ENCODE measurements at regions not wholly inside any gene's neighbourhood (a gene's known extent, or its start where the extent isn't known, plus 50 kb on each side); places are given as distances from the start of the nearest gene placed in this dataset.

DNA sequence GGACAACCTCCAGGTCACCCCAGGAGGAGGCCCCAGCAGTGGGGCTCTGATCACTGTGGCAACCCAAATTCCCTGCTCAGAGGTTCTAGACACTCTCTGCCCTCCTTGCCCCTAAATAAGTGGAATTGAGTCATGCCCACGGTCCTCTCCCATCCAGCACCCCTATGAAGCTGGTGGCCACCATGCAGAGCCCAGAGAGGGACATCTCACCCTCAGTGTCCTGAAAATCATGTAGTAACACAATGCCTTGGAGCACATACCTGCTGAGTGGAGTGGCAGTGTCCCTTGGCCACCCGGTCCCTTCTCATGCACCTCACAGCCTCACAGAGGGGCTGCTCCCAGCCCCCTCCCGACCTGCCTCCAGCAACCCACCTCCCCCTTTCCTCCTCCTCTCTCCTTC is 114.3 kb upstream of the MEF2A start:
- DNase-seq (ENCODE audit: low read depth, low spot score): no peak

More for the DNA sequence above, 114.3 kb upstream of the MEF2A start:
- in situ Hi-C loops (cut with MboI): no loop called here
- Histone ChIP-seq H3K4me3 (no peak overlapping the region), H3K9ac (ENCODE audit: control insufficient read depth, insufficient read depth, low read length) (no peak overlapping the region), H4K20me1 (ENCODE audit: control insufficient read depth, insufficient read depth) (no peaks in the 10 kb centered on the region), H3K79me2 (ENCODE audit: control insufficient read depth, insufficient read depth, low read length) (no peaks in the 10 kb centered on the region), H3K27ac (ENCODE audit: control insufficient read depth, insufficient read depth) (no peak overlapping the region), H3K27me3 (replicated peaks in 1 of 2; ENCODE audit: control insufficient read depth in 2 of 2, insufficient read depth in 2 of 2, low read length in 1 of 2) (no peaks in the 10 kb centered on the region), H3K4me1 (ENCODE audit: control insufficient read depth, insufficient read depth, low read length) (peaks cover 18% of the 10 kb centered on the region), H3K9me3 (replicated peaks; ENCODE audit: control insufficient read depth, insufficient read depth, low read length) (no peaks in the 10 kb centered on the region), H3K4me2 (ENCODE audit: control insufficient read depth, insufficient read depth) (no peak overlapping the region), H3K36me3 (ENCODE audit: control insufficient read depth in 2 of 2, insufficient read depth in 2 of 2, low read length in 1 of 2) (no peaks in the 10 kb centered on the region), H2AFZ (ENCODE audit: control insufficient read depth, low read depth, low read length) (no peak overlapping the region)
- intact Hi-C loops (cut with micrococcal nuclease; ENCODE audit: unreplicated experiment): no loop called here
- WGBS (ENCODE audit: insufficient coverage, insufficient replicate concordance, low lambda C conversion rate, missing lambda C conversion rate): 77% methylated on average over 3 of the region's 3 CpGs
- FAIRE-seq (no peak), ATAC-seq (no peak)
- ChIA-PET SMC1A (ENCODE audit: uncharacterized antibody, unreplicated experiment) (no interaction called here), POLR2A (no interaction called here), CTCF (interaction anchor here (1.3 kb wide), 1 partner anchor 253 kb away, joined by 3 read pairs; no protein-coding TSS in a partner anchor), RAD21 (ENCODE audit: unreplicated experiment) (no interaction called here)
- TF ChIP-seq, protein P1, sequence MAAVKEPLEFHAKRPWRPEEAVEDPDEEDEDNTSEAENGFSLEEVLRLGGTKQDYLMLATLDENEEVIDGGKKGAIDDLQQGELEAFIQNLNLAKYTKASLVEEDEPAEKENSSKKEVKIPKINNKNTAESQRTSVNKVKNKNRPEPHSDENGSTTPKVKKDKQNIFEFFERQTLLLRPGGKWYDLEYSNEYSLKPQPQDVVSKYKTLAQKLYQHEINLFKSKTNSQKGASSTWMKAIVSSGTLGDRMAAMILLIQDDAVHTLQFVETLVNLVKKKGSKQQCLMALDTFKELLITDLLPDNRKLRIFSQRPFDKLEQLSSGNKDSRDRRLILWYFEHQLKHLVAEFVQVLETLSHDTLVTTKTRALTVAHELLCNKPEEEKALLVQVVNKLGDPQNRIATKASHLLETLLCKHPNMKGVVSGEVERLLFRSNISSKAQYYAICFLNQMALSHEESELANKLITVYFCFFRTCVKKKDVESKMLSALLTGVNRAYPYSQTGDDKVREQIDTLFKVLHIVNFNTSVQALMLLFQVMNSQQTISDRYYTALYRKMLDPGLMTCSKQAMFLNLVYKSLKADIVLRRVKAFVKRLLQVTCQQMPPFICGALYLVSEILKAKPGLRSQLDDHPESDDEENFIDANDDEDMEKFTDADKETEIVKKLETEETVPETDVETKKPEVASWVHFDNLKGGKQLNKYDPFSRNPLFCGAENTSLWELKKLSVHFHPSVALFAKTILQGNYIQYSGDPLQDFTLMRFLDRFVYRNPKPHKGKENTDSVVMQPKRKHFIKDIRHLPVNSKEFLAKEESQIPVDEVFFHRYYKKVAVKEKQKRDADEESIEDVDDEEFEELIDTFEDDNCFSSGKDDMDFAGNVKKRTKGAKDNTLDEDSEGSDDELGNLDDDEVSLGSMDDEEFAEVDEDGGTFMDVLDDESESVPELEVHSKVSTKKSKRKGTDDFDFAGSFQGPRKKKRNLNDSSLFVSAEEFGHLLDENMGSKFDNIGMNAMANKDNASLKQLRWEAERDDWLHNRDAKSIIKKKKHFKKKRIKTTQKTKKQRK (IDR thresholded peaks at IDR 0.05; ENCODE audit: low read depth, low read length): no peak
- TF ChIP-seq, protein P2, sequence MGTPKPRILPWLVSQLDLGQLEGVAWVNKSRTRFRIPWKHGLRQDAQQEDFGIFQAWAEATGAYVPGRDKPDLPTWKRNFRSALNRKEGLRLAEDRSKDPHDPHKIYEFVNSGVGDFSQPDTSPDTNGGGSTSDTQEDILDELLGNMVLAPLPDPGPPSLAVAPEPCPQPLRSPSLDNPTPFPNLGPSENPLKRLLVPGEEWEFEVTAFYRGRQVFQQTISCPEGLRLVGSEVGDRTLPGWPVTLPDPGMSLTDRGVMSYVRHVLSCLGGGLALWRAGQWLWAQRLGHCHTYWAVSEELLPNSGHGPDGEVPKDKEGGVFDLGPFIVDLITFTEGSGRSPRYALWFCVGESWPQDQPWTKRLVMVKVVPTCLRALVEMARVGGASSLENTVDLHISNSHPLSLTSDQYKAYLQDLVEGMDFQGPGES (IDR thresholded peaks at IDR 0.05): no peak
- TF ChIP-seq RELA (IDR thresholded peaks at IDR 0.05; ENCODE audit: borderline replicate concordance, partially characterized antibody): no peak
- no peak for TF ChIP-seq SP1 (IDR thresholded peaks at IDR 0.05; ENCODE audit: low read depth, low read length)
- TF ChIP-seq CHD2 (IDR thresholded peaks at IDR 0.05; ENCODE audit: borderline replicate concordance, low read depth, low read length): no peak
- TF ChIP-seq, protein P3, sequence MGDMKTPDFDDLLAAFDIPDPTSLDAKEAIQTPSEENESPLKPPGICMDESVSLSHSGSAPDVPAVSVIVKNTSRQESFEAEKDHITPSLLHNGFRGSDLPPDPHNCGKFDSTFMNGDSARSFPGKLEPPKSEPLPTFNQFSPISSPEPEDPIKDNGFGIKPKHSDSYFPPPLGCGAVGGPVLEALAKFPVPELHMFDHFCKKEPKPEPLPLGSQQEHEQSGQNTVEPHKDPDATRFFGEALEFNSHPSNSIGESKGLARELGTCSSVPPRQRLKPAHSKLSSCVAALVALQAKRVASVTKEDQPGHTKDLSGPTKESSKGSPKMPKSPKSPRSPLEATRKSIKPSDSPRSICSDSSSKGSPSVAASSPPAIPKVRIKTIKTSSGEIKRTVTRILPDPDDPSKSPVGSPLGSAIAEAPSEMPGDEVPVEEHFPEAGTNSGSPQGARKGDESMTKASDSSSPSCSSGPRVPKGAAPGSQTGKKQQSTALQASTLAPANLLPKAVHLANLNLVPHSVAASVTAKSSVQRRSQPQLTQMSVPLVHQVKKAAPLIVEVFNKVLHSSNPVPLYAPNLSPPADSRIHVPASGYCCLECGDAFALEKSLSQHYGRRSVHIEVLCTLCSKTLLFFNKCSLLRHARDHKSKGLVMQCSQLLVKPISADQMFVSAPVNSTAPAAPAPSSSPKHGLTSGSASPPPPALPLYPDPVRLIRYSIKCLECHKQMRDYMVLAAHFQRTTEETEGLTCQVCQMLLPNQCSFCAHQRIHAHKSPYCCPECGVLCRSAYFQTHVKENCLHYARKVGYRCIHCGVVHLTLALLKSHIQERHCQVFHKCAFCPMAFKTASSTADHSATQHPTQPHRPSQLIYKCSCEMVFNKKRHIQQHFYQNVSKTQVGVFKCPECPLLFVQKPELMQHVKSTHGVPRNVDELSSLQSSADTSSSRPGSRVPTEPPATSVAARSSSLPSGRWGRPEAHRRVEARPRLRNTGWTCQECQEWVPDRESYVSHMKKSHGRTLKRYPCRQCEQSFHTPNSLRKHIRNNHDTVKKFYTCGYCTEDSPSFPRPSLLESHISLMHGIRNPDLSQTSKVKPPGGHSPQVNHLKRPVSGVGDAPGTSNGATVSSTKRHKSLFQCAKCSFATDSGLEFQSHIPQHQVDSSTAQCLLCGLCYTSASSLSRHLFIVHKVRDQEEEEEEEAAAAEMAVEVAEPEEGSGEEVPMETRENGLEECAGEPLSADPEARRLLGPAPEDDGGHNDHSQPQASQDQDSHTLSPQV (IDR thresholded peaks at IDR 0.05): no peak
- TF ChIP-seq, protein P4, sequence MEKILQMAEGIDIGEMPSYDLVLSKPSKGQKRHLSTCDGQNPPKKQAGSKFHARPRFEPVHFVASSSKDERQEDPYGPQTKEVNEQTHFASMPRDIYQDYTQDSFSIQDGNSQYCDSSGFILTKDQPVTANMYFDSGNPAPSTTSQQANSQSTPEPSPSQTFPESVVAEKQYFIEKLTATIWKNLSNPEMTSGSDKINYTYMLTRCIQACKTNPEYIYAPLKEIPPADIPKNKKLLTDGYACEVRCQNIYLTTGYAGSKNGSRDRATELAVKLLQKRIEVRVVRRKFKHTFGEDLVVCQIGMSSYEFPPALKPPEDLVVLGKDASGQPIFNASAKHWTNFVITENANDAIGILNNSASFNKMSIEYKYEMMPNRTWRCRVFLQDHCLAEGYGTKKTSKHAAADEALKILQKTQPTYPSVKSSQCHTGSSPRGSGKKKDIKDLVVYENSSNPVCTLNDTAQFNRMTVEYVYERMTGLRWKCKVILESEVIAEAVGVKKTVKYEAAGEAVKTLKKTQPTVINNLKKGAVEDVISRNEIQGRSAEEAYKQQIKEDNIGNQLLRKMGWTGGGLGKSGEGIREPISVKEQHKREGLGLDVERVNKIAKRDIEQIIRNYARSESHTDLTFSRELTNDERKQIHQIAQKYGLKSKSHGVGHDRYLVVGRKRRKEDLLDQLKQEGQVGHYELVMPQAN (conservative IDR thresholded peaks at IDR 0.05): no peak
- TF ChIP-seq, protein P5, sequence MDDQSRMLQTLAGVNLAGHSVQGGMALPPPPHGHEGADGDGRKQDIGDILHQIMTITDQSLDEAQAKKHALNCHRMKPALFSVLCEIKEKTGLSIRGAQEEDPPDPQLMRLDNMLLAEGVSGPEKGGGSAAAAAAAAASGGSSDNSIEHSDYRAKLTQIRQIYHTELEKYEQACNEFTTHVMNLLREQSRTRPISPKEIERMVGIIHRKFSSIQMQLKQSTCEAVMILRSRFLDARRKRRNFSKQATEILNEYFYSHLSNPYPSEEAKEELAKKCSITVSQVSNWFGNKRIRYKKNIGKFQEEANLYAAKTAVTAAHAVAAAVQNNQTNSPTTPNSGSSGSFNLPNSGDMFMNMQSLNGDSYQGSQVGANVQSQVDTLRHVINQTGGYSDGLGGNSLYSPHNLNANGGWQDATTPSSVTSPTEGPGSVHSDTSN (IDR thresholded peaks at IDR 0.05; ENCODE audit: insufficient replicate concordance, low read depth, low read length): no peak
- no peak for TF ChIP-seq SREBF2 (IDR thresholded peaks at IDR 0.05; ENCODE audit: low read length)
- no peak for TF ChIP-seq KDM1A (IDR thresholded peaks at IDR 0.05; ENCODE audit: borderline replicate concordance)
- no TSS peak for BruUV-seq (replicated peaks)
